LoVo (cell line): ENCODE measurements at regions not wholly inside any gene's neighbourhood (a gene's known extent, or its start where the extent isn't known, plus 50 kb on each side); places are given as distances from the start of the nearest gene placed in this dataset.
"Not testable (repeated sequence)": the region's sequence is repeated elsewhere in the genome, so short reads cannot be mapped to it uniquely, and the experiment has no call there.

Experiments
- DNase-seq: peaks from one replicate; pipeline ENCODE4 v3.0.0-alpha.2; 2016; ENCODE audit warnings: low spot score

- no peak for DNase-seq
Measured at GRCh38 chr7:149682038-149682437, 91.3 kb downstream of the ZNF467 start.

- no peak for DNase-seq
Measured at GRCh38 chr7:149681274-149681673, 92.1 kb downstream of the ZNF467 start.

GRCh38 chr7:149680331-149681025 lies 92.9 kb downstream of the ZNF467 start:
- no peak for DNase-seq

GRCh38 chr7:149674728-149675385 lies 98.5 kb downstream of the ZNF467 start:
- DNase-seq = not testable (repeated sequence)

GRCh38 chr7:149673006-149673405 lies 100.4 kb downstream of the ZNF467 start:
- DNase-seq = no peak

GRCh38 chr7:149670288-149670687 lies 103.1 kb downstream of the ZNF467 start:
- DNase-seq = peak; percentile 21

GRCh38 chr7:149669121-149669818 lies 104.1 kb downstream of the ZNF467 start:
- no peak for DNase-seq

- no peak for DNase-seq
Measured at GRCh38 chr7:149666360-149666945, 106.9 kb downstream of the ZNF467 start.

GRCh38 chr7:149665618-149666017 lies 107.8 kb downstream of the ZNF467 start:
- not testable (repeated sequence) for DNase-seq

- DNase-seq = no peak
Measured at GRCh38 chr7:149664666-149665065, 108.7 kb downstream of the ZNF467 start.

GRCh38 chr7:149664176-149664575 lies 109.2 kb downstream of the ZNF467 start:
- DNase-seq = no peak

GRCh38 chr7:149662591-149663095 lies 110.7 kb downstream of the ZNF467 start:
- peak; percentile 53 for DNase-seq

- no peak for DNase-seq
Measured at GRCh38 chr7:149655784-149656183, 117.6 kb downstream of the ZNF467 start.

- DNase-seq = no peak
Measured at GRCh38 chr7:149654588-149654987, 118.8 kb downstream of the ZNF467 start.

- not testable (repeated sequence) for DNase-seq
Measured at GRCh38 chr7:149650190-149650589, 123.2 kb downstream of the ZNF467 start.

- no peak for DNase-seq
Measured at GRCh38 chr7:149644754-149645153, 128.6 kb downstream of the ZNF467 start.

GRCh38 chr7:149642589-149642988 lies 130.8 kb downstream of the ZNF467 start:
- DNase-seq = no peak

GRCh38 chr7:149638566-149639320 lies 134.6 kb downstream of the ZNF467 start:
- DNase-seq = no peak

GRCh38 chr7:149637911-149638565 lies 135.3 kb downstream of the ZNF467 start:
- DNase-seq = no peak

- DNase-seq = no peak
Measured at GRCh38 chr7:149635561-149636329, 137.6 kb downstream of the ZNF467 start.
